GM19452 (cell line): ENCODE measurements at regions not wholly inside any gene's neighbourhood (a gene's known extent, or its start where the extent isn't known, plus 50 kb on each side); places are given as distances from the start of the nearest gene placed in this dataset.
"Not testable (repeated sequence)": the region's sequence is repeated elsewhere in the genome, so short reads cannot be mapped to it uniquely, and the experiment has no call there.

ENCODE experiments used
- ATAC-seq: cut with Tn5 transposase; IDR thresholded peaks from one replicate; pipeline ENCODE4 v1.9.1; 2021; ENCODE audit not compliant: unreplicated experiment

DNA sequence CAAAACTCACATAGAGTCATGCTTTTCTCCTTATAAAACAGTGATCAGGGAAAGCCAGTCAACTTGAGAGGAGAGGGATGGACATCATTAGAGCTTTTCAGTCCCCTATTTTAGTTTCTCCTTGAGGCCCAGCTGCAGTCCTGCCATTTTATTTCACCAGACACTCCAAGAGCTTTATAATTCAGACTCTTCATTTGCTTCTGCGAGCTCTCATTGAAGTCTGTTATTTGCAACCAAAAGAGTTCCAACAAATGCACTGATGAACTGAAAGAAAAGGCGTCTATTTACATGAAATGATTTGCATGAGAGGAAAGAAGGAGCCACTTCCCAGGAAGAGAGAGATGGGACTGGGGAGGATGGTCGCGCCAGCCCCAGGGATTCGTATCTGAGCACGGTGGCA is 86.8 kb downstream of the NDUFA12 start:
- ATAC-seq: no peak

DNA sequence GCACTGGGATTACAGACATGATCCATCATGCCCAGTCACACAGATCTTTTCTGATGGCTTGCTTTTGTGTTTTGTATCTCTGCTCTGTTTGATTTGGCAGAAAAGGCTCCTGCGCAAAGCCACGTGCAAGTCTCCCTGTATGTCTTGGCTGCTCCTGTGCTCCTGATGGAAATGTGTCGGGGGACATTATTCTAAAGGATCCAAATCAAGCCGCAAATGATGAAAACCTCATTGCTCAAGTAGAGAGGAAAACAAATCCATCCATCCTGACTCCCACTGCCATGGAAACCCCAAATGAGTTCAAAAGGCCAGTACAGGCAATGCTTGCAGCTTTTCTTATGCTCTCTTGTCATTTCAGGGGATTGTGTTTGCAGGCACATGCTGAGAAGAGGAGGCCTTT is 93.8 kb downstream of the NDUFA12 start:
- ATAC-seq: no peak

DNA sequence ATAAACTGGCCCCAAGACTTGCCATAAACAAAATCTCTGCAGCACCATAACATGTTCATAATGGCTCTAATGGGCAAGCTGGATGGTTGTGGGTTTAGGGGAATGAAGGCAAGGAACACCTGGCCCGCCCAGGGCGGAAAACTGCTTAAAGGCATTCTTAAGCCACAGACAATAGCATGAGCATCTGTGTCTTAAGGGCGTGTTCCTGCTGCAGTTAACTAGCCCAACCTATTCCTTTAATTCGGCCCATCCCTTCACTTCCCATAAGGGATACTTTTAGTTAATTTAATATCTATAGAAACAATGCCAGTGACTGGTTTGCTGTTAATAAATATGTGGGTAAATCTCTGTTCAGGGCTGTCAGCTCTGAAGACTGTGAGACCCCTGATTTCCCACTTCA is 97.7 kb downstream of the NDUFA12 start:
- ATAC-seq: not testable (repeated sequence)

DNA sequence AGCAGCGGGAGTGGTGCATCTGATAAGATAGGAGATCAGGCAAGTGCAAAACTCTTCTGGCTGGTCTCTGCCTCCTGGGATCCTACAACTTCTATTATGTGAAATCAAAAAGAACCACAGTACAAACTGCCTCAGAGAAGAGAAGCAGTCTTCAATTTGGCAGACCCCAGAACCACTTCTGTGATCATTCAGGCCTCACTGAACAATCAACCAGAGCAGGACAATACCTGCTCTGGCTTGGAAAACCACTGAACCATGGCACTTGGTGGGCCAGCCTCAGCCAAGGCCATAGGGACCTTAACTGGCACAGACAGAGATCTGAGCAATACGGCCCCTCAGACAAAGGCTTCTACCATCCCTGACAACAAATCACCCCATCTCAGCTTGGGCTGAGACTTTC is 103.0 kb downstream of the NDUFA12 start:
- no peak for ATAC-seq

DNA sequence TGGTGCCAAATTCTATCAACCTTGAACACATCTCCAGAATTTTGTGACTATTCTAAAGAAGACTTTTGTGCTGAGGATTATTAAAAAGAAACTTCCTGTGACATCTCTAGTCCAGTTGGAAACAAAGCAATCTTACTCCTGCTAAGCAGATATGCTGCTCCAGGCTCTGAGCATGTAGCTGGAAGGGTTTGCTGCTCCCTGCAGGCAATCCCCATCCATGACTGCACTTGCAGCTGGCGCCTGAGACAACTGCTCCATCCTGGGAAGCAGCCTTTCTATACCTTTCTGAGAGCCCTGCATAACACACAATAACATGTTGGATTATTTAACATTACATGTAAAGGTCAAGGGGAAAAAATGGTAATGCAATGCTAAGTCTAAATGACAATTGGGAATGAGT is 105.1 kb downstream of the NDUFA12 start:
- no peak for ATAC-seq

DNA sequence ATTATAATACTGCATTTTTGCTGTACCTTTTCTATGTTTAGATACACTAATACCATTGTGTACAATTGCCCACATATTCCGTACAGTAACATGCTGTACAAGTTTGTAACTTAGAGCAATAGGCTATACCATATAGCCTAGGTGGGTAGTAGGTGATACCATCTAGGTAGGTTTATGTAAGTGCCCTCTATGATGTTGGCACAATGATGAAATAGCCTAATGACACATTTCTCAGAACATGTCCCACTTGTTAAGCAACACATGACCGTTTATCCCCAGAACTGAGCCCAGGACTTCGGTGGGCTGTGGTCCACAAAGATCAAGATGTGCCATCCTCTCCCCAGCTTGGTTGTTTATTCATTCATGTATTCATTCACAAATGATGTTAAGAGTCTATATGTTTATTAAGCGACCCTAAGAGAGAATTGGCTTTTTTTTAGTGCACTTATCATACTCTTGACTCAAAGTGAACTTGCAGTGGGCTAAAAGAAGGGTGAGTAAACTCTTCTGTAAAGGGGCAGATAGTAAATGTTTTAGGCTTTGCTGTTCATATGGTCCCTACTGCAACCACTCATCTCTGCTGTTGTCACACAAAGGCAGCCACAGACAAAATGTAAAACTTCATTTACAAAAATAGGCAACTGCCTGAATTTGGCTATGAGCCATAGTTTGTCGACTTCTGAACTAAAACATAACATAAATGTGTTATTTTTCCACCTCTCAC is 110.8 kb downstream of the NDUFA12 start:
- no peak for ATAC-seq

DNA sequence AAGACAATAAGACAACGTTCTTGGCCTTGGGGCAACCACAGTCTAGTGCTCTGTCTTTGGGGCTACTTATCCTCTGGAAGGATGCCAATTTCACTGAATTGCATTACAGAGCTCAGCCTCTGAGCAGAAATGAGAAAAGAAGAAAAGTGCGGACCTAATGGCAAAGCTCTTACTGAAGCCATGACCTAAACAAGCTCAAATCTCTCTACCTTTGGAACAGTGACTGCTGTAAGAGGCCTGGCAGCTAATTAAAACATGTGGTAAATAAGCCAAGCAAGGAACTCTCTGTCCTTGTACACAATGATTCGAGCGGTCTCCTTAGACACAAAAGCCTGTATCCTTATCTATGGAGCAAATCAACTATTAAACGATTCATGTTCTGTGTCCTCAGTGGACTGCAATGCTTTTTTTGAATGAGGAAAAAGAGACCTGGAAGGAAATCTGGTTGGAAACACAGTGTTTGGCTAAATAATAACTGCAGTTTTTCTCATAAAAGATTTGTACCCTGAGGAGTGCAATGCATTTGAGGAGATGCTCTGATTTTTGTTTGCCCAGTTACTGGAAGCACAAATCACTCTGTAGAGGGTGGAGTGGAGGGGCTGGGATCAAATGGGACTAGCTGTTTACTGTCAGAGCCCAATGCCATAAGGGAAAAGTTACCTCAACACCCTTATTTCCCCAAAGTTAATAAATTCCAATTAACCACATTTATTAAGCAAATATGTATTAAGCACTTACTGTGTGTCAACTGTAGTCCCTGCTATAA is 113.9 kb downstream of the NDUFA12 start:
- ATAC-seq: no peak

DNA sequence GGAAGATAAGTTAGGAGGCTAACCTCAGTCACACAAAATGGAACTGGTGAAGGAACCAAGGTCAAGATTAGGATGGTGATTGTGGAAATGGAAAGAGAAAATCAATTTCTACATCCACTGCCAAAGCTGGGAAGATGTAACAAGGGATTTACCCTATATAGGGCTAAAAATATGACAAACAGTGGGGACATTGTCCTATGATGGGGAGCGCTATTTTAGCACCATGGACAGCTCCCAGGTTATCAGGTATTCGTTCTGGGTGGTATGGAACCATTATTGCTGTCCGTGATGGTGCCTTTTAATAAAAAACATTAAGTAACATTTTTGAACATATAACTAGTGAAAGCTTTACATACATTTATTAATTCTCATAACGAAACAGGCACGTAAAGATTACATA is 124.0 kb downstream of the NDUFA12 start:
- no peak for ATAC-seq

DNA sequence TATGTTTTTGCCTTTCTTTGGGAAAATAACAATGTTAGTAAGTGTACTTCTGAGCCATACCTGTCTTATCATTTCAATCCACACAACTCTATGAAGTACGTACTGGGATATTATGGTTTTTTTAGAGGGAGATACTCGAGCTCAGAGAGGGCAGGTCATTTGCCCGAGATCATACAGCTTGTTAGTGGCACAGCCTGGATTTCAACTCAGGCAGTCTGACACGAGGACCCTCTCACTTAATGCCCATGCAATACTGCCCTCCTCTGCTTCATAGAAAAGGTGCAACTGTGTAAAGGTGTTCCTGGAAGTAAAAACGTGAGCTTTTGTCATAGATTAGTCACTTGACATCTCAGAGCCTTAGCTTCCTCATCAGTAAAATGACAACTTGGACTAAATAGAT is 128.0 kb downstream of the NDUFA12 start:
- ATAC-seq: peak; percentile 39

DNA sequence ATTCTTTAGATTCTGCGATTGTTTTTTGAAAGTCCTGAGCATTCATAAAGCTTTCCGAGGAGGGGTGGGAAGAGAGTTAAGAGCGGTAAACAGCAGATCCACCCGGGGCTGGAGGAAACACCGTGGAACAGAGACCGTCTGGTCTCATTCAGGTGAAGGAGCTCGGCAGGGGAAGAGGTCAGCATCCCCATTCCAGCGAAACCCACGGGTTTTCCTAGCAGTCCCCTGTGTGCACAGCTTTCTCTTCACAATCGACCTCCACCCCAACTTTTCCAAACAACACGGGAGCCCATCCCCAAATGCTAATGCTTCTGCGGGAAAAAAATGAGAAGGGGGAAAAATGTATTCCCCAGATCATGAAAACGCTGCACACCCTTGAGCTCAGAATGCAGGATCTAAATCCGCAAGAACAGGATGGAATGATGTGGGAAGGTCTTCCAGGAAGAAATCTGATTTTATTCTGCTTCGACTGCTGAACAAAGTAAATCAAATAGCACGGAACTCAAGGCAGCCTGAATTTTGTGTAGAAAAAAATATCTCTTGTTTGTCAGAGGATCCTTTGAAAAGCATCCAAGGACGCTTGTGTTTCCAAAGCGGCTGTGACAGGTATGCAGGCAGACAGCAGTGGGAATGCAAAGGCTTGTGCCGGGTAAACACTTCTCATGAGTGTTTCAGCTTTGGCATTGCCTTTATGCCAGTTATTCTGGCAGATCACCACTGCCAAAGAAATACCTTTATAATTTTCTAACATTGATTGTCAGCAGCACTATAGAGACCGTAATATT is 128.8 kb downstream of the NDUFA12 start:
- ATAC-seq: no peak

DNA sequence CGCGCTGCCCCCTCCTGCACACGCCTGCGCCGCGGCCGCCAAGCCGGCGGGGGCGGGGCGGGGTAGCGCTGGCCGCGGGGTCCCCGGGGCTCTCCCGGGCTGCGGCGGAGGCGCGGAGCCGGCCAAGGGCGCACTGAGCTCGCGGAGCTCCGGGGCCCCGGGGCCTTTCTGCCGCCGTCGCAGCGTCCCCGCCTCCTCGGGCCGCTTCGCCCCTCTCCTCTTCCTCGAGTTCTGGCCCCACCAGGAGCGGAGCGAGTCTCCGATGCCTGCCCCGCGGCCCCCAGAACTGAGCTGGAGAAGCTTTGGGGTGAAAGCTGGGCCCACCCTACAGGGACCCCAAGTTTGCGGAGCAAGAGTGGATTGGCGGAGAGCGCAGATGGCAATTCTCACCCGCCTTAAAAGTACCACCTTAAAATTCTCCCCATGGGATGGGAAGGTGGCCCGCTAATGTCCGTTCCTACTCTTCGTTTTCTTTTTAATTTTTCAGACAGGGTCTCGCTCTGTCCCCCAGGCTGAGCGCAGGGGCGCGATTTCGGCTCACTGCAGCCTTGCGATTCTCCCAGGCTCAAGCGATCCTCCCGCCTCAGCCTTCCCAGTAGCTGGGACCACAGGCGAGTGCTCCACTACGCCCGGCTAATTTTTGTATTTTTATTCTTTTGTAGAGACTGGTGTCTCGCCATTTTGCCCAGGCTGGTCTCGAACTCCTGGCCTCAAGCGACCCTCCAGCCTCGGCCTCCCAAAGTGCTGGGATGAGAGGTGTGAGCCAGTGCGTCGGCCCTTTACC is 129.6 kb downstream of the NDUFA12 start:
- peak; percentile 9 for ATAC-seq

DNA sequence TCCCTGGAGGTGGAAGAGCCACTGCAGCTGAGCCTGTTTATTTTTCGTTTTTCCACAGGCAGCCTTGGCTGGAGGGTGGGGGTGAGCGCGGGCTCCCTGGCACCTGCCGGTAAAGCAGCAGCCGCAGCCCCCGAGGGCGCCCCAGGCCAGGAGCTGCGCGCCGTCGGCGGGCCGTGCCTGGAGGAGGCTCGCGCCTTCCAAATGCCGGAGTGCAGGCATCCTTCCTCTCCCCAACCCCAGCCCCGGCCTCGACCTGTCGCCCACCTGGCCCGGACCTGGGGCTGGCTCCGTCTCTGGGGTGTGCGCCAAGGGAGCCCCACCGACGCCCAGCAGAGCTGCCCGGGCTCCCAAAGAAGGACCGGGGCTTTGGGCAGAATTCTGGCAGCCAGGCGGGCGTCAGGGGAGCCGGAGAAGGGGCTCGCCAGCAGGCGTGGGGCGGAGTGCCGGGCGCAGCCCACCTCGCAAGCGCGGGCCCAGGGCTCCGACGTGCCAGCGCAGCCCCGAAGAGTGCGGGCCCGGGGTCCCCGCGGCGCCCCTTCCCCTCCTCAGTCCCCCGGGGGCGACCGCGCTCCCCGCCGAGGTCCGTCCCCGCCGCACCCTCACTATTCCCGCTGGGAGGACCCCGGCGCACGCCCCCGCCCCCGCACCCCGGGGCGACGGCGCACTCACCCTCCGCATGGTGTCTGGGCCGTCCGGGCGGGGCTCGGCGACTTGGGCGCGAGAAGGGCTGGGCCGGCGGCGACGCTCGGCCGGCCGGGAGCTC is 130.3 kb downstream of the NDUFA12 start:
- ATAC-seq: peak; percentile 76

DNA sequence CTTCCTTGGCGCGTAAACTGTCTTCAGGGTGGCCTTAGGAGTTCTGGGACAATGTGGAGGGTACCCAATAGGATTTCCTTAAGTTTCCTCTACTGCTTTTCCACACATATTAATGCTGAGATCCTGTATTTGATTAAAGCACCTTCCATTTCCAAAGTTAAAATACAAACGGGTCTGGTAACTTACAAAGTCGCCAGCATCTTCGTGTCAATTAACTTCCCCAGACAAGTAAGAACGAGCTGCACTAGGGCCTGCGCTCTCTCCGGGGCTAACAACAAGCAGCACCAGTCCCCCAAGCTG is 130.9 kb downstream of the NDUFA12 start:
- ATAC-seq: no peak

DNA sequence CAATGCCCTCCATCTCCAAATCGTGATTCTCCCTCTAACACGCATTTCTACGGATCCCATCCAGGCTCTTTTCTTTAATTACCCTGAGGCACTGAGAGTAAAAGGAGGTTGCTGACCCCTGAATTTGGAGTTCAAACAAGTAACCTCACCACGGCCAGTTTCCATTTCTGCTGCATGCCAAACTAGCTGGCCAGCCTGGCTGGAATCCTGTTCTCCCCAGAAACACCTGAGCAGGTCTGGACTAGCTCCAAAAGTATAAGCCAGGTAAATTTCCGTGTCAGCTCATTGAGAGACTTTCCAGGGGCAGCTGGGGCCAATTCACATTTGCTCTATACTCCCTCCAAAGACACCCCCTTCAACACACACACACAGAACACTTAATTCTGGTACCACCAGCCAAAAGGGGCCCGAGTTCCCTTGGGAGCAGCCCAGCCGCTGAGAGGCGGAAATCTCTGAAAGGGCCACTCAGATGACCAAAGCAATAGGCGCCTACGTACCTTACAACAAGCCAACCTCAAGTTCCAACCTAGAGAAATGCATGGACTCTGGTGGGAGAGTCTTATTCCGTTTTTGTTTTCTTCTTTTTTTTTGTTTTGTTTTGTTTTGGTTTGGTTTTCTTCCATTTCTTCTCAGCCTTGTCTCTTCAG is 131.4 kb downstream of the NDUFA12 start:
- ATAC-seq: no peak

DNA sequence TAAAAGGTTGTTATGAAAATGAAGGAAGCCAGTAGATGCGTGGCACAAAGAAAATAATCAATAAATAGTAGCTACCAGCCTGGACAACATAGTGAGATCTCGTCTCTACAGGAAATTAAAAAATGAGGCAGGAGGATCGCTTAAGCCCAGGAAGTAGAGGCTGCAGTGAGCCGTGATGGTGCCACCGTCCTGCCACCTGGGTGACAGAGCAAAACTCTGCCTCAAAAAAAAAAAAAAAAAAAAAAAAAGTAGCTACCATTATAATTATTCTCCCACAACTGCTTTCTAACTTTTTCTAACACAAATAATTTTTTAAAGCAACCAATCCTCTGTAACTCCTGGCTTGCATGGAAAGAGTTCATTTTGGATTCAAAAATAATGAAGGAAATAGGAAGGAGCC is 133.0 kb downstream of the NDUFA12 start:
- ATAC-seq: no peak

DNA sequence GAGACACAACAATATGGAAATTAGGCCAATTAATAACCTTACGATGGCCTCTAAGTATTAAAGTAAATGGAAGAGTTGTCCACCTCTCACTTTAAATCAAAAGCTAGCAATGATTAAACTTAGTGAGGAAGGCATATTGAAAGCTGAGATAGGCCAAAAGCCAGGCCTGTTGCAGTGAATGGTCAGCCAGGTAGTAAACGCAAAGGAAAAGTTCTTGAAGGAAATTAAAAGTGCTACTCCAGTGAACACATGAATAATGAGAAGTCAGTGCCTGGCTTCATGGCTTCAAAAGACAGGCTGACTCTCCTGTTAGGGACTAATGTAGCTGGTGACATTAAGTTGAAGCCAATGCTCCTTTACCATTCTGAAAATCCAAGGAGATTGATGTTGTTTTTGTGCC is 135.3 kb downstream of the NDUFA12 start:
- no peak for ATAC-seq

DNA sequence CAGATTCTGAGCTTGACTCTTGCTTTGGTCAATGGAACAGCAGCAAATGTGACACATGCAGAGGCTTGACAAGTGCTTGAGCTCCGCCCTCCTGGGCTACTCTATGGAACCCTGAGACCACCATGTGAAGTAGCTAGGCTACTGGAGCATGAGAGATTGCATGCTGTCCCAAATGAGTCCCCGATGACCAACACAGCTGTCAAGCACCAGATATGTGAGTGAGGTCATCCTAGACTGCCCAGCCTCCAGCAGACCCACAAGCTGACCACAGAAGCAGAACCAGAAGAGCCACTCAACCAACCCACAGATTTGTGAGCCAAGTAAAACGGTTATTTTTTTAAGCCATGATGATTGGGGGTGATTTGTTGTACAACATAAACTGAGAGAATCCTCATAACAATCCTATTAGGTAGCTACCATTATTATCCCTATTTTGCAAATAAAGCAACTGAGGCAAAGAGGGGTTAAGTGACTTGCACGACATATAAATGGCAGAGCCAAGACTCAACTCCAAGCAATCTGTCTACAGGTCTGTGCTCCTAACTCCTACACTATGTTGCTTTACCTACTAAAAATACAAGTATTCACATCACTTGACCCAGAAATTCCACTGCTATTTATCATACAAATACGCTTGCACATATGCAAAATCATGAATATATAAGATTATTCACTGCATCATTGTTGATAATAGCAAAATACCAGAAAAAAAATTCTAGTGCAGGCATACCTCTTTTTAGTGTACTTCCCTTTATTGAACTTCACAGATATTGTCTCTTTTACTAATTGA is 136.2 kb downstream of the NDUFA12 start:
- ATAC-seq: peak; percentile 49

DNA sequence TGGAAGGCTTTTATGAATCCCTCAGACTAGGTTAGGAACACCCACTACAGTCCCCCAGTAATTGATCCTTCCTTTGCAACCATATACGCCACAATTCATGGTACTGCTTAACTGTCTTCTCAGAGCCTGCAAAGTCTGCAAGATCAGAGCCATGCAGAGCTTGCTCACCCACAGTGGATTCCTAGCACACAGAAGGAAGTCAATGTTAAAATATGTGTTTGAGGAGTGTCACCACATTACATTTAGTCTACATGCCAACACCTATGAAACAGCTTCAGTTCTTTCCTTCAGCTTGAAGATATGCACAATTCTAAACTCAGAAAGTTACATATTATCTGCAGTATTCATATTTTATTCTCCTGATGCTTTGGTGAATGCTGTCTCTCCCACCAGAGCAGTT is 138.5 kb downstream of the NDUFA12 start:
- no peak for ATAC-seq

DNA sequence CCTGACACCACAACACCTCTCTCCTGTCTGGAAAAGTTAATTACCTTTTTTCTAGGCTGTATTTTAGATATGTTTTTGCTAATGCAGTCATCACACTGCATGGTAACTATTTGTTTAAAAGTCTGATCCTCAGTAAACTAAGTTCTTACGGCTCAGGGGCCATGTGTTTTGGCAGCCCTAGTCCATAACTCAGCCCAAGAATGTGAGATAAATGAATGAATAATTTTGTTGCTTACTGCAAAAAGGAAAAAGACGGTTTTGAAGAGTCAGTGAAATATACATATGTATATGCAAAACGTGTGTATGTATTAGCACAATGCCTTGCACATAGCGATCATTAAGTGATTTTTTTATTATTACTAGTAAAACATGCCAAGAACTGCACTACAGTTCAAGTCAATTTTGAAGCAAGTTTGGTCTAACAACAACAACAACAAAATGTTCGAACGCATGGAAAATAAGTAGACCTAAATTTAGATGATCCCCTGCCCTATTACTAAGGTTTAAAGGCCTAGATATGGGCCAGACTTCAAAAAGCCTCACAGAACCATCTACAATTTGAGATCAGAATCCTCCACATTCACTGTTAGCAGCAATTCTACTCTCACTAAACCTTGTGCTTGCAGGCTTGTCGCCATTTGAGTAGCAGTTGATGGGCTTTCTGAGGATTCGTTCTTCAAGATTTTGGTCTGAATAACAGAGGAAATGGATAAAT is 140.0 kb downstream of the NDUFA12 start:
- no peak for ATAC-seq
